GM18867 (cell line): ENCODE measurements at regions not wholly inside any gene's neighbourhood (a gene's known extent, or its start where the extent isn't known, plus 50 kb on each side); places are given as distances from the start of the nearest gene placed in this dataset.

ENCODE experiments used
- ATAC-seq: cut with Tn5 transposase; IDR thresholded peaks from one replicate; pipeline ENCODE4 v1.9.1; 2021; ENCODE audit warnings: mild to moderate bottlenecking, moderate library complexity; ENCODE audit not compliant: unreplicated experiment

DNA sequence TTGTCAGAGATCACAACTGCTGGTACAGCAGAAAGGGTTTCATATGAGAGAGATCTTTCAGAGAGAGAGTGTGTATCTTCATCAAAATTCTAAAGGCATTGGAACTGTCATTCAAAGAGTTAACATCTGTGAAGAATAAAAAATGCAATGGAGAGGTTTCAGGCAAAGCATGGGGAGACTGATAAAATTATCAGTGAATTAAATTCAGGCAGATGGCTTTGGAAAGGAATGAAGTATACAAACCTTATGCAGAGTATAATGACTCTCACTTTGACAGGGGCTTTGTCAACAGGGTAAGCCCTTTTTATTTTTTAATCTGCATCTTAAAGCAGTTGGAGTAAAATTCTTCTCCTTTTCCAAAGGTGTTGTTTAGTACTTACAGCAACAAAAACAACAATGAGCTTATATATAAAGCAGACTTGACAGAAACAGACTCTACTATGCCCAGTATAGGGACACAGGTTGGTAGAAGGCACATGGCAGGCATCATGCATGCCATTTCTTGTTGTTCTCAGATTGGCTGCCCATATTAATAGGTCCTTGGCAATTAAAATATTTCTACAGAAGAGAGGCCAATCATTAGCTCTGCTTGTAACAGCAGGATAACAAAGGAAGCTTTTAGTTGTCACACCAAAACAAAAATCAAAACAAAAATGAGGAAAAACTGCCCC is 54.9 kb upstream of the NXPH1 start:
- ATAC-seq = no peak

- no peak for ATAC-seq
Observed at GRCh38 chr7:8379264-8379663, 54.1 kb upstream of the NXPH1 start.

DNA sequence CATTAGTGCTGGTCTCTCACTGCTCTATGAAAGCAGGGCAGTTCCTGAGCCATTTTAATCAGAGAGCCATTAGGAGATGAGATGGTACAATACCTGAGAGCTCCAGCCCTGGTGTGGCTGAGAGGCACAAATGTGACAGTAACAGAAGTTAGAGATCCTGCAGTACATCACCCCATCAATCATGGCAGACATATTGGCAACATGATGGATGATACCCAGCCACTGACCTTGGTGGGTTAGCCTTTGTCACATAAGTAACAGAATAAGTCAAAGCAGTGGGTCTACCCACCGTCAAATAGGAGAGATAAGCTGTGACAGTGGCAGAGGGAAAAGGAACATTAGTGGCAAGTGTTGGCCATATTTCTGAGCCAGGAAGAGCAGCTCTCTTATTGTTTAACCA is 53.3 kb upstream of the NXPH1 start:
- ATAC-seq = no peak

- no peak for ATAC-seq
Observed at GRCh38 chr7:8382004-8382730, 51.2 kb upstream of the NXPH1 start.
